Fibroblast of skin of right biceps (primary cell): ENCODE measurements at regions not wholly inside any gene's neighbourhood (a gene's known extent, or its start where the extent isn't known, plus 50 kb on each side); places are given as distances from the start of the nearest gene placed in this dataset.
"Not testable (repeated sequence)": the region's sequence is repeated elsewhere in the genome, so short reads cannot be mapped to it uniquely, and the experiment has no call there.

Experiments used
- DNase-seq: peaks from one replicate; pipeline ENCODE4 v3.0.0-alpha.2; 2013

DNA sequence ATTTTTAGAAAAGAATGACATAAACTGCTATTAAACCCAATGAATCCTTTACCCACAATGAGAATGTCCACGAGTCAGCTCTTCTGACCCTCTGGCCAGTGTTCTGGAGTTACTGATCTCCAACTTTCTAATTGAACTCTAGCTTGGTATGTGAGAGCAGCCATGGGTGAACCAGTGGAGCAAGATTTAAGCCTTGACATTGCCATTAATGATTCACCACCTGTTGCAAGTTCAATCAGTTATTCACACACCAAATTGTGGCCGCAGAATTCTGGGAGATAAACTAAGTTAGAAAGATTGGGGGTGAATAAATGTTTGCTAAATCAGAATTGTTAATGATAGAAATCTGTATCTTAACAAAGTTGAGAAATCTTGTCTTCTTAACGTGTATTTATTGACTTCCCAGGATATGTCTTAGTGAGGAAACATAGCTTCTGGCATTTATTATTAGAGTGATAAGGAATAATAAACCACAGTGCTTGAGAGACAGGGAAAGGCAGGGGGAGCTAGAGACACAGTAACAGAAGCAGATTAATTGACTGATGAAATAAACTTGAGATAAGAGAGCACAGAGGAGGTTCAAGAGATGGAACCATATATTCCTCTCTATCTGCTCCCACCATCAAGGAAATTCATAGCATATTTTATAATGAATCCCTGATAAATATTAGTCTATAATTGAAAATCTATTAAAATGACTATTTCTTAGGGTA lies 96.0 kb upstream of the AGAP9 start:
- peak; percentile 7 for DNase-seq

DNA sequence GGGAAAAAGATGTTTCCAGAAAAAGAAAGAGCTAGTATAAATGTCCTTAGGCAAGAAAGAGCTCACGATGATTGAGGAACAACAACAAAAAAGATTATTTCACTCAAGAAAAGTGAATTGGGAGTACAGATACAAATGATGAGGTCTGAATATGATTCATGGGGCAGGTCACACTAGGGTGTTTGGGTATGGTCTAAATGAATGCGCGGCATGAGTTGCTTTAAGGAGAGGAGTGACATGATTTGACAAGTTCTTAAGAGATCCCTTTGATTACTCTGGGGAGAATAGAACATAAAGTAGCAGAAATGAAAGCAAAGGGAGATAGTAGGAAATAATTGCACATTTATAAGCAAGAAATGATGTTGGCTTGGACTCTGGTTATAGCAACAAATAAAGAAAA lies 85.9 kb upstream of the AGAP9 start:
- DNase-seq, result not testable (repeated sequence)

GRCh38 chr10:47605791-47606773 lies 82.6 kb upstream of the AGAP9 start:
- DNase-seq, result not testable (repeated sequence)

DNA sequence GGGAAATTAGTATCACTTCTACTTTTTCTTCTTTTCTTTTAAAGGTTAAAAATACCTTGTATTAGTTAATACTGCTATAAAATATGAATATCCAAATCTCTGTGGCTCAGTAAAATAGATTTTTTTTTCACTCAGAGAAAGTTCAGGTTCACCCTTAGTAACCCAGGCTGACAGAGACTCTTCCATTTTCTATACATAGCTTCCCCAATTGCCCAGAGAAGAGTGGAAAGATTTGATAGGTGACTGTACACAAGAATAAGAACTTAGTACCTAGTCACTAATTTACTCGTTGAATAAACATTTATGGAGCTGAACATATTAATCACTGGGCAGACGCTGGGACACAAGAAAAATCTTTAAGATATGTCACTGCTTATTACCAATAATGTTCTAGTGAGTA lies 77.2 kb upstream of the AGAP9 start:
- DNase-seq, result not testable (repeated sequence)

DNA sequence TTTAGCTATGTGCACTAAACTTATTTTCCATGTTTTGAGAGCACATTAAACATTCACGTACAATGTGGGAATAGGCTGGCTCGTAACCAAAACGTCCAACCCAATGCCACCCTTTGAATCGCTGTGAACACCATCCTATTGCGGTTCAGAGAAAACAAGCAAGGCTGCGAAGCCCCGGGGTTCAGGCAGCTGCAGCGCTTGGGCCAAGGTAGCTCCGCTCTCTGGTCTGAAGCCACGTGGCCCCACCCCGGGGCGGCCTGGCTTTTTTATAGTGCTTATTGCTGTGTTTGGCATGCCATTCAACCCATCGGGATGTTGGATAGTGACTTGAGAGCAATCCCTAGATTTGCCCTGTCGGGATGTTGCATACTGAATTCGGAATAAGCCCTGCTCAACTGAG lies 76.7 kb upstream of the AGAP9 start:
- not testable (repeated sequence) for DNase-seq

GRCh38 chr10:47599657-47600056 lies 76.2 kb upstream of the AGAP9 start:
- DNase-seq, result not testable (repeated sequence)

- not testable (repeated sequence) for DNase-seq
Measured at GRCh38 chr10:47593805-47594204, 70.4 kb upstream of the AGAP9 start.

- DNase-seq, result not testable (repeated sequence)
Measured at GRCh38 chr10:47593129-47593528, 69.7 kb upstream of the AGAP9 start.

- DNase-seq, result not testable (repeated sequence)
Measured at GRCh38 chr10:47590956-47591355, 67.5 kb upstream of the AGAP9 start.

- DNase-seq, result not testable (repeated sequence)
Measured at GRCh38 chr10:47590534-47590933, 67.1 kb upstream of the AGAP9 start.

- DNase-seq, result not testable (repeated sequence)
Measured at GRCh38 chr10:47582051-47582450, 58.6 kb upstream of the AGAP9 start.

DNA sequence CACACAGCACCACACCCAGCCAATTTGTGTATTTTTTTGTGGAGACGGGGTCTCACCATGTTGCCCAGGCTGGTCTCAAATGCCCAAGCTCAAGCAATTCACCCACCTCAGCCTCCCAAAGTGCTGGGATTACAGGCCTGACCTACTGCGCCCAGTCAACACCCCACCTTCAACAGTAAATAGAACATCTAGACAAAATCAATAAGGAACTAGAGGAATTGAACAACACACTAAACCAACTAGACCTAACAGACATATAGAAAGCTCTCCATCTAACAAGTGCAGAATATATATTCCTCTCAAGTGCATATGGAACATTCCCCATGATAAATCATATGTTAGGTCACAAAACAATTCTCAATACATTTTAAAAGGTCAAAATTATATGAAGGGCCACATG lies 56.6 kb upstream of the AGAP9 start:
- not testable (repeated sequence) for DNase-seq

GRCh38 chr10:47578547-47578946 lies 55.1 kb upstream of the AGAP9 start:
- DNase-seq, result not testable (repeated sequence)
